ENCODE measurements at regions not wholly inside any gene's neighbourhood (a gene's known extent, or its start where the extent isn't known, plus 50 kb on each side); places are given as distances from the start of the nearest gene placed in this dataset.

- DNase-seq (ENCODE audit: insufficient read length, low spot score) (no peak), FAIRE-seq (no peak)
- TF ChIP-seq CTCF (IDR thresholded peaks at IDR 0.05; ENCODE audit: insufficient read depth, missing control alignments): no peak
Observed at GRCh38 chr11:127063241-127063640, 62.7 kb upstream of the KIRREL3 start.

GRCh38 chr11:127061947-127062346 is 61.4 kb upstream of the KIRREL3 start:
- no peak for TF ChIP-seq CTCF (IDR thresholded peaks at IDR 0.05; ENCODE audit: insufficient read depth, missing control alignments)
- DNase-seq (ENCODE audit: insufficient read length, low spot score) (no peak), FAIRE-seq (no peak)

DNA sequence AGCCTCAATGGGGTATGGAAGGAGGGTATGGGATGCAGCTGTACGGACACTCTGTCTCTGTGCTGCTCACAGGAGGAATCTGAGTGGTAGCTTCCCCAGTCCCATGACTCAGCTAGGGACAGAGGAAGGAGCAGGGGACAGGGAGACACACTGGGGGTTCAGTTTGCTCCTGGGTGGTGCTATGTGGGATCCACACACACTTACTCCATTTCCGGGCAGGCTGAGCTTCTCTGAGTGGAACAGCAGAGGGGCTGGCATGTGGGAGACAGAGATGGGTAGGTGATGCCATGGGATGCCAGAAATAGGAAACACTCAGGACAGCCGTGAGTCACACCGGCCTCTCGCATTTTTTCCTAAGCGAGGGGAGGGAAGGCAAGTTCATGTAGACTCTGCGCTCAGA is 59.2 kb upstream of the KIRREL3 start:
- DNase-seq (ENCODE audit: insufficient read length, low spot score): no peak
- FAIRE-seq: no peak
- no peak for TF ChIP-seq CTCF (IDR thresholded peaks at IDR 0.05; ENCODE audit: insufficient read depth, missing control alignments)

- no peak for FAIRE-seq
- no peak for DNase-seq (ENCODE audit: insufficient read length, low spot score)
Observed at GRCh38 chr11:127059286-127059685, 58.7 kb upstream of the KIRREL3 start.

DNA sequence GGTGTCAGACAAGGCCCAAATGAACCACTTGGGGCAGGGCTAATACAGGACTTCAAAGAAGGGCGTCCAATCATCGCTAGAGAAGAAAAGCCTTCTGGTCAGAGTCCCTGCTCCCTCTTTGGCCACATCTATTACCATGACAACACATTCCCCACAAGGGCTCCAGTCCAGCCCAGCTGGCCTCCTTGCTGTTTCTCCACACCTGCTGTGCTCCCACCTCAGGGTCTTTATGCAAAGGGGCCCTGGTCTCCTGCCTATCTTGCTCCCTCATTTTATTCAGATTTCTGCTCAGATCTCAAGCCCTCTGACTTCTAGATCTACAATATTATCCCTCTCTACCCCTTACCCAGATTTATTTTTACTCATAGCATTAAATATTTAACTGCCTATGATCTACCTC is 58.0 kb upstream of the KIRREL3 start:
- TF ChIP-seq CTCF (IDR thresholded peaks at IDR 0.05; ENCODE audit: insufficient read depth, missing control alignments): no peak
- DNase-seq (ENCODE audit: insufficient read length, low spot score) (no peak), FAIRE-seq (no peak)

More at GRCh38 chr11:127059286-127059685, 58.7 kb upstream of the KIRREL3 start:
- no peak for TF ChIP-seq CTCF (IDR thresholded peaks at IDR 0.05; ENCODE audit: insufficient read depth, missing control alignments)

GRCh38 chr11:127057126-127057525 is 56.6 kb upstream of the KIRREL3 start:
- TF ChIP-seq CTCF (IDR thresholded peaks at IDR 0.05; ENCODE audit: insufficient read depth, missing control alignments): no peak
- FAIRE-seq (no peak), DNase-seq (ENCODE audit: insufficient read length, low spot score) (no peak)

DNA sequence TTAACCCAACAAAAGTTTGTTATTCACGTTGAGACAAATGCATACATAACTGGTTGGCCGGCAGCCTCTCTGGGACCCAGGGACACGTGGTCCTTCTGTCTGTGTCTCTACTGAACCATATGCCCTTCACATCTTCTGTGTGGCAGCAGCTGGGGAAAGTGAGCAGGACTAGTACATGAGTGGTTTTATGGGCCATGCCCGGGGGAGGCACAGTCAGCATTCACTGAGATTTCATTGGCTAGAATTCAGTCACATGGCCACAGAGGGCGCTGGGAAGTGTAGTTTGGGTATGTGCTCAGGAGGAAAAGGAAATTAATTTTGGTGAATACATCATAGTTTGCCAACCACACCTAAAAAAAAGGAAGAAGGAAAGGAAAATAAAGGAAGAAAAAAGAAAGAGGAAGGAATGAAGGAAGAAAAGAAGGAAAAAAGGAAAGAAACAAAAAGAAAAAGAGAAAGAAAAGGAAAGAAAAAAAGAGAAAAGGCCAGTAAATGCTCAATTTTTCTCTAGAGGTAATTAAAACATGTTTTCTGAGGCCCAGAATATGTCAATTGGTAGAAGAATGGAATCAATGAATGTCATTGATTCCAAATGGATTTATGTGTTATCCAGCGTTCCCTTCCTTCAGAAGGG is 55.9 kb upstream of the KIRREL3 start:
- no peak for DNase-seq (ENCODE audit: insufficient read length, low spot score)
- TF ChIP-seq CTCF (IDR thresholded peaks at IDR 0.05; ENCODE audit: insufficient read depth, missing control alignments): no peak
- no peak for FAIRE-seq
